ENCODE measurements at regions not wholly inside any gene's neighbourhood (a gene's known extent, or its start where the extent isn't known, plus 50 kb on each side); places are given as distances from the start of the nearest gene placed in this dataset.

GRCh38 chr6:71043902-71044301 lies 87.0 kb upstream of the B3GAT2 start (continued):
- TF ChIP-seq, protein P1, sequence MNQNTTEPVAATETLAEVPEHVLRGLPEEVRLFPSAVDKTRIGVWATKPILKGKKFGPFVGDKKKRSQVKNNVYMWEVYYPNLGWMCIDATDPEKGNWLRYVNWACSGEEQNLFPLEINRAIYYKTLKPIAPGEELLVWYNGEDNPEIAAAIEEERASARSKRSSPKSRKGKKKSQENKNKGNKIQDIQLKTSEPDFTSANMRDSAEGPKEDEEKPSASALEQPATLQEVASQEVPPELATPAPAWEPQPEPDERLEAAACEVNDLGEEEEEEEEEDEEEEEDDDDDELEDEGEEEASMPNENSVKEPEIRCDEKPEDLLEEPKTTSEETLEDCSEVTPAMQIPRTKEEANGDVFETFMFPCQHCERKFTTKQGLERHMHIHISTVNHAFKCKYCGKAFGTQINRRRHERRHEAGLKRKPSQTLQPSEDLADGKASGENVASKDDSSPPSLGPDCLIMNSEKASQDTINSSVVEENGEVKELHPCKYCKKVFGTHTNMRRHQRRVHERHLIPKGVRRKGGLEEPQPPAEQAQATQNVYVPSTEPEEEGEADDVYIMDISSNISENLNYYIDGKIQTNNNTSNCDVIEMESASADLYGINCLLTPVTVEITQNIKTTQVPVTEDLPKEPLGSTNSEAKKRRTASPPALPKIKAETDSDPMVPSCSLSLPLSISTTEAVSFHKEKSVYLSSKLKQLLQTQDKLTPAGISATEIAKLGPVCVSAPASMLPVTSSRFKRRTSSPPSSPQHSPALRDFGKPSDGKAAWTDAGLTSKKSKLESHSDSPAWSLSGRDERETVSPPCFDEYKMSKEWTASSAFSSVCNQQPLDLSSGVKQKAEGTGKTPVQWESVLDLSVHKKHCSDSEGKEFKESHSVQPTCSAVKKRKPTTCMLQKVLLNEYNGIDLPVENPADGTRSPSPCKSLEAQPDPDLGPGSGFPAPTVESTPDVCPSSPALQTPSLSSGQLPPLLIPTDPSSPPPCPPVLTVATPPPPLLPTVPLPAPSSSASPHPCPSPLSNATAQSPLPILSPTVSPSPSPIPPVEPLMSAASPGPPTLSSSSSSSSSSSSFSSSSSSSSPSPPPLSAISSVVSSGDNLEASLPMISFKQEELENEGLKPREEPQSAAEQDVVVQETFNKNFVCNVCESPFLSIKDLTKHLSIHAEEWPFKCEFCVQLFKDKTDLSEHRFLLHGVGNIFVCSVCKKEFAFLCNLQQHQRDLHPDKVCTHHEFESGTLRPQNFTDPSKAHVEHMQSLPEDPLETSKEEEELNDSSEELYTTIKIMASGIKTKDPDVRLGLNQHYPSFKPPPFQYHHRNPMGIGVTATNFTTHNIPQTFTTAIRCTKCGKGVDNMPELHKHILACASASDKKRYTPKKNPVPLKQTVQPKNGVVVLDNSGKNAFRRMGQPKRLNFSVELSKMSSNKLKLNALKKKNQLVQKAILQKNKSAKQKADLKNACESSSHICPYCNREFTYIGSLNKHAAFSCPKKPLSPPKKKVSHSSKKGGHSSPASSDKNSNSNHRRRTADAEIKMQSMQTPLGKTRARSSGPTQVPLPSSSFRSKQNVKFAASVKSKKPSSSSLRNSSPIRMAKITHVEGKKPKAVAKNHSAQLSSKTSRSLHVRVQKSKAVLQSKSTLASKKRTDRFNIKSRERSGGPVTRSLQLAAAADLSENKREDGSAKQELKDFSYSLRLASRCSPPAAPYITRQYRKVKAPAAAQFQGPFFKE (tag by site-specific recombination; IDR thresholded peaks at IDR 0.05; ENCODE audit: borderline replicate concordance), result no peak
- TF ChIP-seq, protein P2, sequence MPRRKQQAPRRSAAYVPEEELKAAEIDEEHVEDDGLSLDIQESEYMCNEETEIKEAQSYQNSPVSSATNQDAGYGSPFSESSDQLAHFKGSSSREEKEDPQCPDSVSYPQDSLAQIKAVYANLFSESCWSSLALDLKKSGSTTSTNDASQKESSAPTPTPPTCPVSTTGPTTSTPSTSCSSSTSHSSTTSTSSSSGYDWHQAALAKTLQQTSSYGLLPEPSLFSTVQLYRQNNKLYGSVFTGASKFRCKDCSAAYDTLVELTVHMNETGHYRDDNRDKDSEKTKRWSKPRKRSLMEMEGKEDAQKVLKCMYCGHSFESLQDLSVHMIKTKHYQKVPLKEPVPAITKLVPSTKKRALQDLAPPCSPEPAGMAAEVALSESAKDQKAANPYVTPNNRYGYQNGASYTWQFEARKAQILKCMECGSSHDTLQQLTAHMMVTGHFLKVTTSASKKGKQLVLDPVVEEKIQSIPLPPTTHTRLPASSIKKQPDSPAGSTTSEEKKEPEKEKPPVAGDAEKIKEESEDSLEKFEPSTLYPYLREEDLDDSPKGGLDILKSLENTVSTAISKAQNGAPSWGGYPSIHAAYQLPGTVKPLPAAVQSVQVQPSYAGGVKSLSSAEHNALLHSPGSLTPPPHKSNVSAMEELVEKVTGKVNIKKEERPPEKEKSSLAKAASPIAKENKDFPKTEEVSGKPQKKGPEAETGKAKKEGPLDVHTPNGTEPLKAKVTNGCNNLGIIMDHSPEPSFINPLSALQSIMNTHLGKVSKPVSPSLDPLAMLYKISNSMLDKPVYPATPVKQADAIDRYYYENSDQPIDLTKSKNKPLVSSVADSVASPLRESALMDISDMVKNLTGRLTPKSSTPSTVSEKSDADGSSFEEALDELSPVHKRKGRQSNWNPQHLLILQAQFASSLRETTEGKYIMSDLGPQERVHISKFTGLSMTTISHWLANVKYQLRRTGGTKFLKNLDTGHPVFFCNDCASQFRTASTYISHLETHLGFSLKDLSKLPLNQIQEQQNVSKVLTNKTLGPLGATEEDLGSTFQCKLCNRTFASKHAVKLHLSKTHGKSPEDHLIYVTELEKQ (tag by site-specific recombination; IDR thresholded peaks at IDR 0.05; ENCODE audit: borderline replicate concordance), result no peak
- no peak for TF ChIP-seq ZNF140 (tag by site-specific recombination; IDR thresholded peaks at IDR 0.05)
- TF ChIP-seq ZNF701 (tag by site-specific recombination; IDR thresholded peaks at IDR 0.05), result no peak
- no peak for TF ChIP-seq GLI2 (tag by site-specific recombination; IDR thresholded peaks at IDR 0.05; ENCODE audit: borderline replicate concordance, low read depth)
- no peak for TF ChIP-seq ZNF629 (tag by site-specific recombination; IDR thresholded peaks at IDR 0.05)
- TF ChIP-seq ZNF600 (tag by site-specific recombination; IDR thresholded peaks at IDR 0.05), result no peak
- no peak for TF ChIP-seq ZBTB6 (tag by site-specific recombination; IDR thresholded peaks at IDR 0.05)
- TF ChIP-seq KLF9 (tag by site-specific recombination; IDR thresholded peaks at IDR 0.05; ENCODE audit: low read depth), result no peak

GRCh38 chr6:71044753-71045152 lies 87.9 kb upstream of the B3GAT2 start:
- Histone ChIP-seq H3K9me3 (ENCODE audit: control insufficient read depth, insufficient read depth, low read depth, low read length) (no peaks in the 10 kb centered on the region), H3K36me3 (ENCODE audit: control insufficient read depth in 2 of 2, insufficient read depth in 1 of 2, low read length in 2 of 2) (no peaks in the 10 kb centered on the region), H3K4me1 (ENCODE audit: control insufficient read depth, insufficient read depth, low read length) (no peaks in the 10 kb centered on the region), H3K4me3 (ENCODE audit: low read depth, low read length) (no peak overlapping the region), H3K27ac (ENCODE audit: extremely low read depth, low read depth, low read length) (no peak overlapping the region)
- ChIA-PET POLR2A (no interaction called here), CTCF (interaction anchor here (0.6 to 0.7 kb wide), 2 partner anchors 14 to 72 kb away, joined by 3 to 5 read pairs; no protein-coding TSS in a partner anchor)
- TF ChIP-seq IKZF3 (tag by site-specific recombination; IDR thresholded peaks at IDR 0.05), result no peak
- TF ChIP-seq KLF10 (tag by site-specific recombination; IDR thresholded peaks at IDR 0.05), result no peak
- no peak for TF ChIP-seq ZNF623 (tag by site-specific recombination; IDR thresholded peaks at IDR 0.05)
- TF ChIP-seq ZBTB11 (tag by site-specific recombination; conservative IDR thresholded peaks at IDR 0.05; ENCODE audit: low read depth), result no peak
- no peak for TF ChIP-seq ZNF843 (tag by site-specific recombination; IDR thresholded peaks at IDR 0.05)
- no peak for TF ChIP-seq SP3 (tag by site-specific recombination; IDR thresholded peaks at IDR 0.05)
- TF ChIP-seq, protein P3, sequence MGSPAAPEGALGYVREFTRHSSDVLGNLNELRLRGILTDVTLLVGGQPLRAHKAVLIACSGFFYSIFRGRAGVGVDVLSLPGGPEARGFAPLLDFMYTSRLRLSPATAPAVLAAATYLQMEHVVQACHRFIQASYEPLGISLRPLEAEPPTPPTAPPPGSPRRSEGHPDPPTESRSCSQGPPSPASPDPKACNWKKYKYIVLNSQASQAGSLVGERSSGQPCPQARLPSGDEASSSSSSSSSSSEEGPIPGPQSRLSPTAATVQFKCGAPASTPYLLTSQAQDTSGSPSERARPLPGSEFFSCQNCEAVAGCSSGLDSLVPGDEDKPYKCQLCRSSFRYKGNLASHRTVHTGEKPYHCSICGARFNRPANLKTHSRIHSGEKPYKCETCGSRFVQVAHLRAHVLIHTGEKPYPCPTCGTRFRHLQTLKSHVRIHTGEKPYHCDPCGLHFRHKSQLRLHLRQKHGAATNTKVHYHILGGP (tag by site-specific recombination; IDR thresholded peaks at IDR 0.05), result no peak
- no peak for TF ChIP-seq HOXA7 (CRISPR knock-in tag; IDR thresholded peaks at IDR 0.05; ENCODE audit: borderline replicate concordance)
- no peak for TF ChIP-seq ZNF157 (tag by site-specific recombination; IDR thresholded peaks at IDR 0.05)

Measured in HEK293 (cell line).